ENCODE measurements at regions not wholly inside any gene's neighbourhood (a gene's known extent, or its start where the extent isn't known, plus 50 kb on each side); places are given as distances from the start of the nearest gene placed in this dataset.

GRCh38 chr1:187733232-187733631, 904.5 kb downstream of the PLA2G4A start:
- TF ChIP-seq, protein P1, sequence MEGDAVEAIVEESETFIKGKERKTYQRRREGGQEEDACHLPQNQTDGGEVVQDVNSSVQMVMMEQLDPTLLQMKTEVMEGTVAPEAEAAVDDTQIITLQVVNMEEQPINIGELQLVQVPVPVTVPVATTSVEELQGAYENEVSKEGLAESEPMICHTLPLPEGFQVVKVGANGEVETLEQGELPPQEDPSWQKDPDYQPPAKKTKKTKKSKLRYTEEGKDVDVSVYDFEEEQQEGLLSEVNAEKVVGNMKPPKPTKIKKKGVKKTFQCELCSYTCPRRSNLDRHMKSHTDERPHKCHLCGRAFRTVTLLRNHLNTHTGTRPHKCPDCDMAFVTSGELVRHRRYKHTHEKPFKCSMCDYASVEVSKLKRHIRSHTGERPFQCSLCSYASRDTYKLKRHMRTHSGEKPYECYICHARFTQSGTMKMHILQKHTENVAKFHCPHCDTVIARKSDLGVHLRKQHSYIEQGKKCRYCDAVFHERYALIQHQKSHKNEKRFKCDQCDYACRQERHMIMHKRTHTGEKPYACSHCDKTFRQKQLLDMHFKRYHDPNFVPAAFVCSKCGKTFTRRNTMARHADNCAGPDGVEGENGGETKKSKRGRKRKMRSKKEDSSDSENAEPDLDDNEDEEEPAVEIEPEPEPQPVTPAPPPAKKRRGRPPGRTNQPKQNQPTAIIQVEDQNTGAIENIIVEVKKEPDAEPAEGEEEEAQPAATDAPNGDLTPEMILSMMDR (IDR thresholded peaks at IDR 0.05), result no peak
- no peak for TF ChIP-seq POLR2A (IDR thresholded peaks at IDR 0.05)

Measured in esophagus squamous epithelium (tissue), 4 donors.